ENCODE measurements at regions not wholly inside any gene's neighbourhood (a gene's known extent, or its start where the extent isn't known, plus 50 kb on each side); places are given as distances from the start of the nearest gene placed in this dataset.

- no peak for DNase-seq (ENCODE audit: extremely low read depth, low read depth, low spot score)
Measured at GRCh38 chr4:144901141-144901540, 196.9 kb downstream of the ANAPC10 start.

- DNase-seq (ENCODE audit: extremely low read depth, low read depth, low spot score), result no peak
Measured at GRCh38 chr4:144902614-144903013, 195.4 kb downstream of the ANAPC10 start.

GRCh38 chr4:144903953-144904711 lies 193.9 kb downstream of the ANAPC10 start:
- no peak for DNase-seq (ENCODE audit: extremely low read depth, low read depth, low spot score)

- DNase-seq (ENCODE audit: extremely low read depth, low read depth, low spot score), result no peak
Measured at GRCh38 chr4:144905286-144905685, 192.7 kb downstream of the ANAPC10 start.

GRCh38 chr4:144906181-144906925 lies 191.6 kb downstream of the ANAPC10 start:
- DNase-seq (ENCODE audit: extremely low read depth, low read depth, low spot score), result peak; percentile 12

GRCh38 chr4:144910723-144911122 lies 187.3 kb downstream of the ANAPC10 start:
- no peak for DNase-seq (ENCODE audit: extremely low read depth, low read depth, low spot score)

Measured in glomerular endothelial cell (primary cell).